CD4-positive, alpha-beta T cell treated with Interleukin-10 for 1 hour (primary cell): ENCODE measurements at regions not wholly inside any gene's neighbourhood (a gene's known extent, or its start where the extent isn't known, plus 50 kb on each side); places are given as distances from the start of the nearest gene placed in this dataset.
"Not testable (repeated sequence)": the region's sequence is repeated elsewhere in the genome, so short reads cannot be mapped to it uniquely, and the experiment has no call there.

Source experiments
- DNase-seq: peaks from one replicate; pipeline ENCODE4 v3.0.0-alpha.2; 2020

DNA sequence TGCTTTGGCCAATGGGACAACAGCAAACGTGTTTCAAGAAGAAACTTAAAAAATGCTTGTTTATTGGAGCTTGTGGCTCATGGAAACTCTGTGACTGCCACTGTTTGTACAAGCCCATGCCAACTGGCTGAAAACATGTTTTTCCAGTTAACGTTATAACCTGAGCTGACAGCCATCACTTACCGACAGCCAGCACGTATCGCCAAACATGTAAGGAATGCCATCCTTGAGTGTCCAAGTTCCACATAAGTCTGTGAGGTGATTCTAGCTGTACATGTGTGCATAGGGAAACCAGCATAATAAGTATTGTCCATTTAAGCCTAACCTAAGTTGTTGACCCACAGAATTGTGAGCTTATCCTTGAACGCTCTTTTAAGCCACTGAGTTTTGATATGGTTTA is 596.9 kb downstream of the TRHDE start:
- DNase-seq: no peak

DNA sequence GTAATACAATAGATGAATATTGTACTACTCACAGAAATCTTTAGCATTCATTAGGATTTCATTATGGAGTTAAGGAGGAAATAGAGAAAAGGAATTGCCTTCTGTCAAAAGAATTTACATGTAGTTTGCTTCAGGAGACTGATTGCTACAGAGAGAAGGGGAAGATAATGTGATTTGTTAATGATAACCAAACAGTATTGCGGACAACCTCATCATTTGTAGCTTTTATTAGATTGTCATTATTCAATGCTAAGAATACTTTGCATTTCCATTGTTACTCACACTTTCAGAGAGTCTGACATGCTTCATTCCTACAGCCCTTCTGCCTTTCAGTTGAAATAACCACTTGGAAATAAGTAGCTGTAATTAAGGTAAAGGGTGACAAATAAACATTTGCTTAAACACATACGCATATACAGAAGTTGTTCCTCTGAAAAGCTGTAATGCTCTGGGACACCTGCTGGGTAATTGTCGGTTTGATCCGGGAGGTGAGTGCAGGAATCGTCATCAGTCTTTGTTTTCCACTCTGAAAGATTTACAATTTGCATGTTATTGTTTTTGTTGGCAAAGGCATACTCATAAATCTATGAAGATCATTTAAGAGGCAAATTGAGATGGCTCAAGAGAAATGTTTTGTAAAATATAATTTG is 600.2 kb downstream of the TRHDE start:
- no peak for DNase-seq

- DNase-seq: no peak
These were observed 600.8 kb downstream of the TRHDE start for GRCh38 chr12:72872996-72873395.

DNA sequence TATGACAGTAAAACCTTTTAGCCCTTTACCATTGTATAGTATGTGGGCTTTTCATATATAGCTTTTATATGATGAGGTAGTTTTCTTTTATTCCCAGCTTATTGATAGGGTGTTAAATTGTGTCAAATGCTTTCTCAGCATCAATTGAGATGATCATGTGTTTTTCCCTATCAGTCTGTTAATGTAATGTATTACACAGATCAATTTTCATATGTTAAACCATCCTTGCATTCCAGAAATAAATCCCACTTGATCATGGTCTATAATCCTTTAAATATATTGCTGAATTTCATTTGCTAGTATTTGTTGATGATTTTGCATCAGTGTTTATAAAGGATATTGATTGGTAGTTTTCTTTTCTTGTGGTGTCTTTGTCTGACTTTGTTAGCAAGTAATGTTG is 603.9 kb downstream of the TRHDE start:
- DNase-seq: no peak

GRCh38 chr12:72888693-72889092 is 616.5 kb downstream of the TRHDE start:
- no peak for DNase-seq

- no peak for DNase-seq
These were observed 617.6 kb downstream of the TRHDE start for GRCh38 chr12:72889791-72890190.

GRCh38 chr12:72901685-72902084 is 629.5 kb downstream of the TRHDE start:
- DNase-seq: no peak

- DNase-seq: no peak
These were observed 653.5 kb downstream of the TRHDE start for GRCh38 chr12:72925716-72926115.

GRCh38 chr12:72931838-72932237 is 659.7 kb downstream of the TRHDE start:
- not testable (repeated sequence) for DNase-seq

DNA sequence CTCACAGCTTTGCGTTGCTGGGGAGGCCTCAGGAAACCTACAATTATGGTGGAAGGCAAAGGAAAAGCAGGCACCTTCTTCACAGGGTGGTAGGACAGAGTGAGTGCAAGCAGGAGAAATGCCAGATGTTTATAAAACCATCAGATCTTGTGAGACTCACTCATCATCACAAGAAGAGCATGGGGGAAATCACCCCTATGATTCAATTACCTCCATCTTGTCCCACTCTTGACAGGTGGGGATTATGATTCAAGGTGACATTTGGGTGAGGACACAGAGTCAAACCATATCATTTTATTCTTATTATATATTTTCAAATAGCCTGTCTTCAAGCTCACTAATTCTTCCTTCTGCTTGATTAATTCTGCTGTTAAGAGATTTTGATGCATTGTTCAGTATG is 665.3 kb downstream of the TRHDE start:
- no peak for DNase-seq

- DNase-seq: no peak
These were observed 685.3 kb downstream of the TRHDE start for GRCh38 chr12:72957454-72957853.

DNA sequence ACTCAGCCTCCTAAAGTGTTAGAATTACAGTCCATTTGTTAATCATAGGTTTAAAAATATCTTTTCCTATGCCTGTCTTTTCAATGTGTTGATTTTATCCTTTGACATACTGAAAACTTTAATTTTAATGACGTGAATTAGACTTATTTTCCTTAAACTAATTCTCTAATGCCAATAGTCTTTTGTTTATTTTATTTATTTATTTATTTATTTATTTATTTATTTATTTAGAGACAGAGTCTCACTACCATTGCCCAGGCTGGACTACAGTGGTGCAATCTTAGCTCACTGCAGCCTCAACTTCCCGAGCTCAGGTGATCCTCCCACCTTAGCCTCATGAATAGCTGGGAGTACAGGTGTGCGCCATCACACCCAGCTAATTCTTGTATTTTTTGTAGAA is 694.5 kb downstream of the TRHDE start:
- no peak for DNase-seq

GRCh38 chr12:72974954-72975555 is 702.9 kb downstream of the TRHDE start:
- no peak for DNase-seq

DNA sequence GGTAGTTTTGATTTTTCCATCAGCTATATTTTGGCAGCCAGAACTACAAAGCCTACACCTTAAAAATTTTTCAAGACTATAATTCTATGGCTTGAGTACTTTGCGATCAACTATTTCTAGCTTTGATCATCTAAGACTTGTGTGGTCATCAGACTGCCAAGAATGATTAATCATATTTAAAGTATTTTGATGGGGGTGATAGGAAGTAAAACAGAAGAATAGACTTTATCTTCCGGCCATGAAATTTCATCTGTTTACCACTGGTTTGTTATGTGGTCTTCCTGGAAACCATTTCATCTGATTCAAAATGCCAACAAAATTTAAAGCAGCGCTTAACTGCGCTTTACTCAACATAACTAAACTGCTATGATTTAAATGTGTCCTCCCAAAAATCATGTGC is 706.8 kb downstream of the TRHDE start:
- DNase-seq: no peak

DNA sequence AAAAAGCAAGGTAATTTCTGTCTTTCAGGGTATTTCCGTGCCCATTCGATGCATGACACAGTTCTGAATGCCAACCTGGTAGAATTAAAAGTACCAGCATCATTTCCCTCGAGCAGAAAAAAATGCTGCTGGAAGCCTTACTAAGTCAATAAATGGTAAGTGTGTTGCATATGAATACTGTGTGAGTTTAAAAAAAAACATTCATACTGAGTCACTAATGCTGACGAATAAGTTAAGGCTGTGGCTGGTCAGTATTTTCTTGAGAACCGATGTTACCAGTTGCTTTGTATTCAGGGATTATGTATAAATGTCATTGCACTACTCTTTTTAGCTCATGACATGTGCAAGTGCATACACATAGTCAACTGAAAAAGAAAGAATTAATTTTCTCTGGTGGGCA is 710.2 kb downstream of the TRHDE start:
- no peak for DNase-seq

DNA sequence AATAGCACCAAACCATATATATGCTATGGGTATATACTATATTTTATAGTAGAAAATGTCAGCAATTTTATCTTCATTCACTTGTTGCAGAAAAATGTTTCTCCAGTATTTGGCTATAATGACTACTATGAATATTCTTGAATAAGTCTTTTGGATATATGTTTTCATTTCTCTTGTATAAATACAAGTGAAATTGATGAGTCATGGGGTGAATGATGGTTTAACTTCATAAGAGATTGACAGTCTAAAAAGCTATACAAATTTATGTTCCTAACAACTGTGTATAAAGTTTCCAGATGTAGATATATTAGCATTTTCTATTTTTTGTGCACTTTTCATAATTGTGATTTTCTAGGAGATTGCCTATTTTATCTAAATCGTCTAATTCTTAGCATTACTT is 714.8 kb downstream of the TRHDE start:
- no peak for DNase-seq

GRCh38 chr12:72989458-72989947 is 717.3 kb downstream of the TRHDE start:
- no peak for DNase-seq

DNA sequence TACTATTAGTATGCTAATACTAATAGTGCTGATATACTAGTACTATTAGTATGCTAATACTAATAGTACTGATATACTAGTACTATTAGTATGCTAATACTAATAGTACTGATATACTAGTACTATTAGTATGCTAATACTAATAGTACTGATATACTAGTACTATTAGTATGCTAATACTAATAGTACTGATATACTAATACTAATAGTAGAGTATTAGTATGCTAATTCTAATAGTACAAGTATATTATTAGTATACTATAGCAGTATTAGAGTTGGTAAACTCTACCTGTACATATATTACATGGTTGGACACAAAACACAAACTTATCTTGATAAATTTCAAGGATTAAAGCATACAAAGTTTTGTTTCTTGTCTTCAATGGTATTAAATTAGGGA is 722.9 kb downstream of the TRHDE start:
- DNase-seq: not testable (repeated sequence)

DNA sequence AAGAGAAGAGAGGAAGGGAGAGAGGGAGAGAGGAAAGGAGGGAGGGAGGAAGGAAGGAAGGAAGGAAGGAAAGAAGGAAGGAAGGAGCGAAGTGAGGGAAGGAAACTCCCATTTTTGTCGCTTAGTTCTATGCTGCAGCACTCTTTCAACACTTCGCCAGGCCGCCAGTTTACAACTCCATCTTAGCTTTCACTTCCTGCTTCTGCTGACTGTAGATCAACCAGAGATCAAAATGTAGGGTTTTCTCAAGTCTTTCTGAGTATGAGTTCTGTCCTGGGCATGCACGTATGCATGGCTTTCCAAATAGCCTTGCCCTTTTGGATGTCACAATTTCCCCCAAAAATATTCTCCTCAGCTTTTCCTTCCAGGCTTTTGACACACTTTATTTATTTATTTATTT is 723.4 kb downstream of the TRHDE start:
- DNase-seq: no peak

GRCh38 chr12:73001806-73002205 is 729.6 kb downstream of the TRHDE start:
- DNase-seq: not testable (repeated sequence)

GRCh38 chr12:73002504-73002903 is 730.3 kb downstream of the TRHDE start:
- not testable (repeated sequence) for DNase-seq

DNA sequence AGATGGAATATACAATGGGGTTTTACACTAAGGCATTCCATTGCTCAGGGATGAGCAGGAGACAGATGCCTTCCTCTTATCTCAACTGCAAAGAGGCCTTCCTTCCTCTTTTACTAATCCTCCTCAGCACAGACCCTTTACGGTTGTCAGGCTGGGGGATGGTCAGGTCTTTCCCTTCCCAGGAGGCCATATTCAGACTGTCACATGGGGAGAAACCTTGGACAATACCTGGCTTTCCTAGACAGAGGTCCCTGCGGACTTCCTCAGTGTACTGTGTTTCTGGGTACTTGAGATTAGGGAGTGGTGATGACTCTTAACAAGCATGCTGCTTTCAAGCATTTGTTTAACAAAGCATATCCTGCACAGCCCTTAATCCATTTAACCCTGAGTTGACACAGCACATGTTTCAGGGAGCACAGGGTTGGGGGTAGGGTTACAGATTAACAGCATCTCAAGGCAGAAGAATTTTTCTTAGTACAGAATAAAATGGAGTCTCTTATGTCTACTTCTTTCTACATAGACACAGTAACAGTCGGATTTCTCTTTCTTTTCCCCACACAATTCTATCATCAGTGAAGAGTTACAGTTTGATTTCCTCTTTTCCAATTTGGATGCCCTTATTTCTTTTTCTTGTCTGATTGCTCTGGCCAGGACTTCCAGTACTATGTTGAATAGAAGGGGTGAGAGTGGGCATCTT is 737.1 kb downstream of the TRHDE start:
- not testable (repeated sequence) for DNase-seq

DNA sequence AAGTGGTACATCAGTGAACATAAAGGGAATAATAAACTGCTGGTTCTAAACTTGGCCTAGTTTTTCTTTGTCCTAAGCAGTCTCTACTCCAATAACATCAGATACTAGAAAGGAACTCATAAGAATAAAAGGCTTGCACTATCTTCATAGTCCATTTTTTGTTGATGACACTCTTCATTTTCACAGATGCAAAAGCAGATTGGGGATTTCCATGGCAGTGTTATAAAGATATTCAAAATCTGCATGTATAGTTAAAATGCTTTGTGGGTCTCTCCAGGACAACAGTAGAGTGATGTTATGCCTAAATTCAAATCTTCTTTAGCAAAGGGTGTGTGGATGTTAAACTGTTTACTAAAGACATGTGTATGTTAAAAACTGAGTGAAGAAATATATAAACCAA is 745.8 kb downstream of the TRHDE start:
- no peak for DNase-seq

DNA sequence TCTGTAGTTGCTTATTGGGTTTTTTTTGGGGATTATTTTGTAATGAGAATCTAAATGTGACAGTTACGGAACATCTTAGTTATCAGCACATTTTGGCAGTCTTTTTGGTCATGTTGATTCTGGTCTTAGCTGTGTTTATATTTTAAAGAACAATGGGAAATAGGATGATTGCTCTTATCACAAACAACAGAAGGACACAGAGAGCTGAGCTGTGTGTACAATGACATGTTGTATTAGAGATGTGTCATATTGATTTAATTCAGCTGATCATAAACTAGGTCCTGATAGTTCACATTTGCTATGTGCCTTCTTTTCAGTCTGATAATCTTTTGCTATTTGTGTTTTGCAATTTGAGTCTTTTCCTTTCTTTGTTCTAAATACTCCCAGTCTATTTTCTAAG is 781.7 kb downstream of the TRHDE start:
- no peak for DNase-seq
